ENCODE measurements at regions not wholly inside any gene's neighbourhood (a gene's known extent, or its start where the extent isn't known, plus 50 kb on each side); places are given as distances from the start of the nearest gene placed in this dataset.

DNA sequence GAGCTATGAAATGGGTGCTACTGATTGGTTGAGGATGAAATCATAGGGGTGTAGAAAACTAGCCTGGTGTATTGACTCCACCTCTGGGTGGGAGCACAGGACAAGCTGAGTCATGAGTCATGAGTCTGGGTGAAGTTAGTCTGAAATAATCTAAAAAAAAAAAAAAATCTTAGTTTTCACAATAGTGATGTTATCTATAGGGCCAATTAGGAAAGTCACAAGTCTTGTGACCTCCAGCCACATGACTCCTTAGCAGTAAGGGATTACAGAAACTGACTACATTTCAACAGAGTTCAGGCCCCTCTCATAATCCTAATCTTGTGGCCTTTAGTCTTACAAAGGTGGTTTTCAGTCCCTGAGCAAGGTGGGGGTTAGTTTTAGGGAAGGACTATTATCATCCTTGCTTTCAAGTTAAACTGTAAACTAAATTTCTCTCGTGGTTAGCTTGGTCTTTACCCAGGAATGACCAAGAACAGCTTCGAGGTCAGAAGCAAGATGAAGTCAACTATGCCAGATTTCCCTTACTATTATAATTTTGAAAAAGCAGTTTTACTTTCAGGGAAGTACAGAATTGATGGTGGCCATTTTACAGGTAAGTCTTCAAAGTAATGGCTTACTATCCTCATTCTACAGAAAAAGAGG, 338.0 kb upstream of the GYPC start:
- no peak for DNase-seq (ENCODE audit: low read depth)

- no peak for DNase-seq (ENCODE audit: low read depth)
Measured at GRCh38 chr2:126322342-126322741, 333.6 kb upstream of the GYPC start.

- DNase-seq (ENCODE audit: low read depth), result no peak
Measured at GRCh38 chr2:126325202-126325601, 330.8 kb upstream of the GYPC start.

GRCh38 chr2:126329173-126329572, 326.8 kb upstream of the GYPC start:
- no peak for DNase-seq (ENCODE audit: low read depth)

GRCh38 chr2:126342457-126342856, 313.5 kb upstream of the GYPC start:
- no peak for DNase-seq (ENCODE audit: low read depth)

DNA sequence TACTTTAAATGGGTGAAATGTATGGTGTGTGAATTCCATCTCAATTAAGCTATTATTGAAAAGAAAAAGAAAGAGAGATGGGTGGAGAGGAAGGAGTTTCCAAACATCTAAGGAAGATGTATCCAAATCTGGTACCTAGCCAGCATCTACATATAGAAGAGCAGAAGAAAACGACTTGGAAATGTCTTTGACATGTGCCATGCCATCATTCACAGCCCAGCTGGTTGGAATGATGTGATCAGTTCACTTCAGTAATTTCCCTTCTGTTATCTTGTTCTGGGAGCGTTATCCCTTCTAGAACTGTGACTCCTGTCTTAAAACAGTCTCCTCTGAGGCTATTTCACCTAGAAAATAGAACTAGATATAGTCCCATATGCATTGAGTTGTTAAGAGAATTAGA, 312.8 kb upstream of the GYPC start:
- no peak for DNase-seq (ENCODE audit: low read depth)

DNA sequence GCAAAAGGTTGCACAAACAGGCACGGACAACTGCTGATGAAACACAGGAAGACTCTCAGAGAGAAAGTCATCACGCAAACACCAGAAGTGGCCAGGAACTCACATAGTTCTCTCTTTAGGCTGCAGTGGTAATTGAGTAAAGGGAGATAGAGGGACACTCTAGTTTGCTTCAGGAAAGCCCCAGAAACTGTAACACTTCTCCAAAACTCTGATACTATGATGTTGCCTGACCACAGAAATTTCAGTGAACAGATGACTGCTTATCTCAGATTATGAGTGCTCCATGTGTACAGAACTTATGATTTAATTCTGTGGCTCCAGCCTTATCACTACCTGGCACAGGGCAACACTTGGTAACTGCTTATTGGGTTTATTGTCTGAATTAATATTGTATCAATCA, 311.5 kb upstream of the GYPC start:
- no peak for DNase-seq (ENCODE audit: low read depth)

DNA sequence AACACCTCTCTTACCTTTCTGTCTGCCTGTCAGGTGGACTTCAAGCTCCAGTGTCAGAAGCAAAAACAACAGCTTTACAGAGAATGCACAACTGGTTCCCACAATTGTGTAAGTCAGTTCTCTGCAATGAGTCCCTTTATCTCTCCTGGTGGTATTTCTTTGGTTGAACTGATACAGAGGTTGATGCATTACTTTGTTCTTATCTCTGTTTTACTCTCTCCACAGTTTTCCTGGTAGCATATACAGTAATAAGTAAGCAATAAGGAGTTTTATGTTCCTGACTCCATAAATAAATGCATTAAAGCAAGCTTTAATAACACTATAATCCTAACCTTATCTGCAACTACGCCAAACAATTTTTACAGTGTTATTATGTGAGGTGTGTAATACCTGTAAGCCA, 310.3 kb upstream of the GYPC start:
- DNase-seq (ENCODE audit: low read depth), result no peak

DNA sequence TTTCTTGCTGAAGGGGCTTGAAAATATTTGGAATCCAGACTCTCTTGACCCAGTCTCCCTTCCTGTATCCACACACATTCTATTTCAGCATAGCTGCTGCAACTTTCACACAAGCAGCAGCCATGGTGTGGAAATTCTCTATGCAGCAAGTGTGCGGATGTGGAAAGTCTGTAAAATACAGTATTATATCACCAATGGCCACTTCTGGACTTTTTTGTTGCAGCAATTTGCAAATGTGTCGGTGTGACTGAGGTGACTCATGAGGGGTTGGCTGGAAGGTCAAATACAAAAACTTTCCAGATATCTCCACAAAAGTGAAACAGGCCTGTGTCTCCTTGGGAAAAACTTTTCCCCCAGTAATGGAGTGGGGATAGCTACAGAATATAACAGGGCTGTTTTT, 299.3 kb upstream of the GYPC start:
- DNase-seq (ENCODE audit: low read depth), result no peak

GRCh38 chr2:126358122-126358521, 297.8 kb upstream of the GYPC start:
- no peak for DNase-seq (ENCODE audit: low read depth)

DNA sequence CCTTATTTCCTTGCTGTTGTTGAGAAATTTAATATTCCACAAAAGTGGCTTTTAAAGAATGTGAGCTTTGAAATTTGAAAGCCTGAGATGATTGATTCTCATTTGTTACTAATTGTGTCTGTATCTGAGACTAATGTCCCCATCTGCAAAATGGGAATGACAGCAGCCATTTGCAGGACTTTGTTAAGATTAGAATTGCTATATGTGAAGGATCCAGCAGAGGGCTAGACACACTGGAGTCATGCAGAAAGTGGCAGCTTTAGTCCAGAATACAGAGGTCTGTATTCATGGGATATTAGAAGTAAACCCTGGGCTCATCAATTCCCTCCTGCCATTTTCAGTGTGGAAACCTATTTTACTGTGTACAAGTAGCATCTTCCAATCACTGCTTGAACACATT, 296.5 kb upstream of the GYPC start:
- DNase-seq (ENCODE audit: low read depth), result no peak

DNA sequence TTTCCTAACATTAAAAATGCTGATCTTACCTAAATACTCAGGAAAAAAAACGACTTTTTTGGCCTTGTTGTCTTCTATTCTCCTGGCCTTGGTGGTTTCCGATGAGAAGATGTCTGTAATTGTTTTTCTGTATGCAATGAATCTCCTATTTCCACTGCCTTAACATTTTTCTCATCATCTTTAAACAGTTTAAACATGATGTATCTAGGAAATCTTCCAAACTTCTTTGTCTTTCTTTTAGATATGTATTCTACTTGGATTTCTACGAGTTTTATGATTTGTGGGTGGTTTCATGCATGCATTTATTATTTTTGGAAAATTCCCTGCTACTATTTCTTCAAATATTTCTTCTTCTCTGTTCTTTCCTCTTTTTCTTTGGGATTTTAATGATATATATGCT, 288.6 kb upstream of the GYPC start:
- no peak for DNase-seq (ENCODE audit: low read depth)

DNA sequence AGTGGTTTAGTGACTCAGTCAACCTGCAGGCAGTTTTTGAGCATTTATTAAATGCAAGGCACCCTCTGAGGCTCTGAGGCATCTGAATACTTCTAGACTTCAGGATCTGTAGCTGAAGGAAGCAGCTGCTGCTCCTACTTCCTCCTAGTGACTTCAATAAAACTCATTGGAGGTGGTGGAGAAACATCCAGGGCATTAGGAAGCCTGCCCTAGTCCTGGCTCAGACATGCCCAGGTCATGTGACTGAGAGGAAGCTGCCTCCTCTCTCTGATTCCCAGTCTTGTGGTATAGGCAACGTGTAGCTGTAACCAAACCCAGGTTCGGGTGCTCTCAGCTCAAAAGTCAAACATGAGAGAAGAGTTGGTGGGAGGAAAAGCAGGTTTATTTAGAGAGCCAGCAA, 287.2 kb upstream of the GYPC start:
- DNase-seq (ENCODE audit: low read depth), result no peak

DNA sequence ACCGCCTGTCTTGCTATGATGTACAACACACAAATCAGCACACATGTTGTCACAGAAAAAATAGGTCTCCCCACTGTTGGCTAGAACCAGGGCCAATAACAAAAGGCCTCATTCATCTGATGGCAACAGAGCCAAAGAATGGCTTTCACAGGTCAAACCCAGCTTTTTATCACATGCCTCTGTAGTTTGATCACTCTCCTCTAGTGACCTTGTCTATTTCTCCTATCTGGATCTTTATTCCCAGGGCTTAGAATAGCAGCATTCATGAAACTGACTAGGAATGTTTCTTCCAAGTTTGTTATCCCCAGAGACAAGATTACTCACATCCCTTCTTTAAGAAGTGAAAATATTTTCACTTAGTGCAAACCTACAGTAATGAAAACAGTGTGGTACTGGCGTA, 285.8 kb upstream of the GYPC start:
- no peak for DNase-seq (ENCODE audit: low read depth)

DNA sequence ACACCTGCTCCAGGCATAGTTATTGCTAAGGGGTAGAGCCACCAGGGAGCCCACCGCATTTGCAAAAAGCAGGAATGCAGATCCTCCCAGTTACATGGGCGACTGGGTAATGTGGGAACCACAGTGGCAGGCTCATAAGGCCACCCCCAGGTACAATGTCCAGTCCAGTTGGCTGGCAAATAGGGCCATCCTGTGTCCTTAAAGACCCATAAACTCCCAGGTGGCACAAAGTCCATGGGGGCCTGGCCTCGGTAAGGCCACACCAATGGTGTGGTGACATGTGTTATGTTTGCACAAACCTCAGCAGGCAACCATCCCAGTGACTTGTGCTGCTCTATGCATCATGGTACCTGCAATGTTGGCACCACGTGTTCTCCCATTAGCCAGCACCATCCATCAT, 283.6 kb upstream of the GYPC start:
- DNase-seq (ENCODE audit: low read depth), result no peak

DNA sequence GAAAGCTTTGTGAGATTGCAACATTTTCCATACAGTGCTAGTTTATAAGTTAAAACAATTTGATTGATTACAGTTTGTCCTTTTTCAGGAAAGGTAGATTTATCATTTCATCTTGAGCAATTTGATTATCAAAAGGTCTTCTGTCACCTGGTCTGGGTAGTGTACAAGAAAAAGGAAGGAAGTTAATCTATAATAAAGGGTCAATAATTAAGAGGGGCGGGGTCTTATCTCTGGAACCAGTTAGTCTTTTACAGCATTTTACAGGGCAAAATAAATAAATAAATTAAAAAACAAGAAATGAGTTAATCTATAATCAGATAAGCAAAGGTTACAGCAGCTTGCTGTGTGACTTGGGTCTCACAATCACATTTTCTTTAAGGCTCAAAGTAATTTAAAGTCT, 277.8 kb upstream of the GYPC start:
- no peak for DNase-seq (ENCODE audit: low read depth)

DNA sequence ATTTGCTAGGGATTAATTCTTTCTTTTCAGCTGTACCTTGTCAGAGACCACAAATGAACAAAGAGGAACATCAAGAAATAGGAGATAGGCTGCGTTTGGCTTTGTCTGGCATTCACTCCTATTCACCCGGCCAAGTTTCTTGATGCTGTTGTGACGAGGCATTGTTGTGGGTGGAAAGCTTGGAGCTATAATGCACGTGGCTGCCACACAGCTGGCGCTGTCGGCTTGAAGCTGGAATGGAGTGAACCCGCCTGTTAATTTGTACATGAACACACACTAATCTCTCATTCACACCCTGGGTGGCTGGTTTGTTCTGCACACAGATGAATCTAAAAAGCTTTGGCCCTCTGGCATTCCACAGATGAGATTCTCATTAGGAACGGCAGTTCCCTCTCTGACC, 274.9 kb upstream of the GYPC start:
- DNase-seq (ENCODE audit: low read depth), result no peak

- DNase-seq (ENCODE audit: low read depth), result no peak
Measured at GRCh38 chr2:126382998-126383397, 273.0 kb upstream of the GYPC start.

GRCh38 chr2:126383800-126384199, 272.2 kb upstream of the GYPC start:
- no peak for DNase-seq (ENCODE audit: low read depth)

DNA sequence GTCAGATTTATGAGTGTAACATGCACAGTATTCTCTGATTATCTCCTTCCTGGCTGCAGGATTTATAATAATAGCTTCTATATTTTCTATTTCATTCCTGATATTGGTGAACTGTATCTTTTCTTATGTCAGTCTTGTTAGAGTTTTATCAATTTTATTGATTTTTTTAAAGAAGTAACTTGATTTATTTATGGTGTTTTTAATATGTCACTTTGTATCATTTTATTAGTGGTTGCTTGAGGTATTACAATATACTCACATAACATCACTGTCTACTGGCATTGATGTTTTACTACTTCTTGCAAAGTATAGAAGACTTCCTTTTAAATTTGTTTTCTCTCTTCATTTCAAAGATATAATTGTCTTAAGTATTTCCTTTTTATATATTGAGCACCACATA, 270.5 kb upstream of the GYPC start:
- no peak for DNase-seq (ENCODE audit: low read depth)

- no peak for DNase-seq (ENCODE audit: low read depth)
Measured at GRCh38 chr2:126385983-126386382, 270.0 kb upstream of the GYPC start.

DNA sequence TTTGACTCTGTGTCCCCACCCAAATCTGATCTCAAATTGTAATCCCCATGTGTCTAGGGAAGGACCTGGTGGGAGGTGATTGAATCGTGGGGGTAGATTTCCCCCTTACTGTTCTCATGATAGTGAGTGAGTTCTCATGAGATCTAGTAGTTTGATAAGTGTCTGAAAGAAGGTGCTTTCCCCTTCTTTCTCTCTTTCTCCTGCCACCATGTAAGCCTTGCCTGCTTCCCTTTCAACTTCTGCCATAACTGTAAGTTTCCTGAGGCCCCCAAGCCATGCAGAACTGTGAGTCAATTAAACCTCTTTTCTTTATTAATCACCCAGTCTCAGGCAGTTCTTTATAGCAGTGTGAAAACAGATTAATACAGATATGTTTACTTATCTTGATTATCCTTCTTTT, 266.5 kb upstream of the GYPC start:
- no peak for DNase-seq (ENCODE audit: low read depth)

GRCh38 chr2:126392889-126393288, 263.1 kb upstream of the GYPC start:
- DNase-seq (ENCODE audit: low read depth), result no peak

- no peak for DNase-seq (ENCODE audit: low read depth)
Measured at GRCh38 chr2:126399001-126399400, 257.0 kb upstream of the GYPC start.
